Upper lobe of left lung (tissue), 4 donors: ENCODE measurements at regions not wholly inside any gene's neighbourhood (a gene's known extent, or its start where the extent isn't known, plus 50 kb on each side); places are given as distances from the start of the nearest gene placed in this dataset.

Experiments
- EP300 ChIP-seq, 4 donors: sonication (generic); formaldehyde crosslinking; IDR thresholded peaks; one replicate each; pipeline ENCODE4 v1.5.1; 2017; ENCODE audit warnings: antibody characterized with exemption in 4 of 4, control low read depth in 2 of 4
- POLR2A ChIP-seq, 4 donors: fragments of 450-650 bp; IDR thresholded peaks; one replicate each; pipeline ENCODE4 v1.5.1; 2016 to 2017; ENCODE audit warnings: antibody characterized with exemption in 4 of 4, mild to moderate bottlenecking in 2 of 4
- POLR2AphosphoS5 ChIP-seq, 2 donors: sonication (generic); formaldehyde crosslinking; IDR thresholded peaks; one replicate each; pipeline ENCODE4 v1.5.1; 2017; ENCODE audit warnings: antibody characterized with exemption in 2 of 2
- TF ChIP-seq, protein P1 (sequence below), 6 experiments: fragments of 450-650 bp in 4 of 6; fragments of 200-600 bp in 2 of 6; sonication (generic) in 2 of 6; IDR thresholded peaks; one replicate each; pipeline ENCODE4 v1.5.1; 2016 to 2019; ENCODE audit warnings: antibody characterized with exemption in 6 of 6

GRCh38 chr5:71894091-71894490 is 175.0 kb downstream of the CARTPT start:
- TF ChIP-seq POLR2AphosphoS5 (IDR thresholded peaks at IDR 0.05) (no peak), POLR2A (IDR thresholded peaks at IDR 0.05) (no peak), EP300 (IDR thresholded peaks at IDR 0.05) (no peak)
- TF ChIP-seq, protein P1, sequence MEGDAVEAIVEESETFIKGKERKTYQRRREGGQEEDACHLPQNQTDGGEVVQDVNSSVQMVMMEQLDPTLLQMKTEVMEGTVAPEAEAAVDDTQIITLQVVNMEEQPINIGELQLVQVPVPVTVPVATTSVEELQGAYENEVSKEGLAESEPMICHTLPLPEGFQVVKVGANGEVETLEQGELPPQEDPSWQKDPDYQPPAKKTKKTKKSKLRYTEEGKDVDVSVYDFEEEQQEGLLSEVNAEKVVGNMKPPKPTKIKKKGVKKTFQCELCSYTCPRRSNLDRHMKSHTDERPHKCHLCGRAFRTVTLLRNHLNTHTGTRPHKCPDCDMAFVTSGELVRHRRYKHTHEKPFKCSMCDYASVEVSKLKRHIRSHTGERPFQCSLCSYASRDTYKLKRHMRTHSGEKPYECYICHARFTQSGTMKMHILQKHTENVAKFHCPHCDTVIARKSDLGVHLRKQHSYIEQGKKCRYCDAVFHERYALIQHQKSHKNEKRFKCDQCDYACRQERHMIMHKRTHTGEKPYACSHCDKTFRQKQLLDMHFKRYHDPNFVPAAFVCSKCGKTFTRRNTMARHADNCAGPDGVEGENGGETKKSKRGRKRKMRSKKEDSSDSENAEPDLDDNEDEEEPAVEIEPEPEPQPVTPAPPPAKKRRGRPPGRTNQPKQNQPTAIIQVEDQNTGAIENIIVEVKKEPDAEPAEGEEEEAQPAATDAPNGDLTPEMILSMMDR (IDR thresholded peaks at IDR 0.05): no peak
